ENCODE measurements at regions not wholly inside any gene's neighbourhood (a gene's known extent, or its start where the extent isn't known, plus 50 kb on each side); places are given as distances from the start of the nearest gene placed in this dataset.

- TF ChIP-seq TAF1 (IDR thresholded peaks at IDR 0.05; ENCODE audit: borderline replicate concordance, insufficient read depth, low read length) (no peak), POLR2AphosphoS5 (IDR thresholded peaks at IDR 0.05; ENCODE audit: low read depth, low read length) (no peak), REST (IDR thresholded peaks at IDR 0.05; ENCODE audit: insufficient read depth in 1 of 2, low read depth in 2 of 2, low read length in 2 of 2) (no peak)
Measured at GRCh38 chr6:81093051-81093450, 659.4 kb downstream of the TENT5A start.

Data from PFSK-1 (cell line).